Vagina (tissue), 2 donors: ENCODE measurements at regions not wholly inside any gene's neighbourhood (a gene's known extent, or its start where the extent isn't known, plus 50 kb on each side); places are given as distances from the start of the nearest gene placed in this dataset.
"Not testable (repeated sequence)": the region's sequence is repeated elsewhere in the genome, so short reads cannot be mapped to it uniquely, and the experiment has no call there.

Source experiments
- DNase-seq, 2 donors: peaks; one replicate each; pipeline ENCODE4 v3.0.0-alpha.2; 2017; ENCODE audit errors: extremely low spot score in 2 of 2
- H3K27ac ChIP-seq: fragments of 200-600 bp; sonication (generic); one replicate; pipeline ENCODE4 v1.5.1; 2019
- H3K27me3 ChIP-seq: fragments of 200-600 bp; sonication (generic); one replicate; pipeline ENCODE4 v1.5.1; 2019
- H3K36me3 ChIP-seq, 2 donors: fragments of 200-600 bp; sonication (generic); one replicate each; pipeline ENCODE4 v1.5.1; 2017 to 2019
- H3K4me1 ChIP-seq: fragments of 200-600 bp; sonication (generic); one replicate; pipeline ENCODE4 v1.5.1; 2019
- H3K4me3 ChIP-seq, 2 donors: fragments of 200-600 bp; sonication (generic); 1 replicate in 1 of 2; 2 replicates in 1 of 2; pipeline ENCODE4 v1.5.1; 2016 to 2019
- H3K9me3 ChIP-seq: fragments of 200-600 bp; sonication (generic); one replicate; pipeline ENCODE4 v1.5.1; 2019
- POLR2A ChIP-seq, 2 donors: fragments of 450-650 bp; IDR thresholded peaks; one replicate each; pipeline ENCODE4 v1.6.1; 2017; ENCODE audit warnings: antibody characterized with exemption in 2 of 2, mild to moderate bottlenecking in 2 of 2, moderate library complexity in 2 of 2
- POLR2AphosphoS5 ChIP-seq, 2 donors: sonication (generic); formaldehyde crosslinking; IDR thresholded peaks; one replicate each; pipeline ENCODE4 v1.9.0; 2017; ENCODE audit warnings: antibody characterized with exemption in 2 of 2, mild to moderate bottlenecking in 2 of 2, low read depth in 1 of 2; ENCODE audit not compliant: insufficient read depth in 1 of 2
- intact Hi-C: fragments of 100-400 bp; cut with DNase I; formaldehyde crosslinking; loops from one replicate; pipeline ENCODE4 v1.15.1; 2023
- TF ChIP-seq, protein P1 (sequence below), 3 experiments: fragments of 450-650 bp in 2 of 3; fragments of 200-600 bp in 1 of 3; sonication (generic) in 1 of 3; IDR thresholded peaks; one replicate each; pipeline ENCODE4 v1.5.1; 2017 to 2019; ENCODE audit warnings: antibody characterized with exemption in 3 of 3, mild to moderate bottlenecking in 2 of 3, moderate library complexity in 2 of 3

- H3K4me3 ChIP-seq, result peak overlapping the region; percentile 30 to 38
- no peaks in the 10 kb centered on the region for H3K9me3 ChIP-seq
- peak overlapping the region; percentile 75 for H3K27ac ChIP-seq
- DNase-seq, result peak in 1 of 2 donors; percentile 71
- intact Hi-C loops, result no loop called here
- peaks cover 16% of the 10 kb centered on the region for H3K4me1 ChIP-seq
- H3K27me3 ChIP-seq, result no peaks in the 10 kb centered on the region
- no peaks in the 10 kb centered on the region for H3K36me3 ChIP-seq
- TF ChIP-seq POLR2A (IDR thresholded peaks at IDR 0.05) (no peak), POLR2AphosphoS5 (IDR thresholded peaks at IDR 0.05; ENCODE audit: insufficient read depth in 1 of 2, low read depth in 1 of 2) (peak in 1 of 2 donors; percentile 19)
- TF ChIP-seq, protein P1, sequence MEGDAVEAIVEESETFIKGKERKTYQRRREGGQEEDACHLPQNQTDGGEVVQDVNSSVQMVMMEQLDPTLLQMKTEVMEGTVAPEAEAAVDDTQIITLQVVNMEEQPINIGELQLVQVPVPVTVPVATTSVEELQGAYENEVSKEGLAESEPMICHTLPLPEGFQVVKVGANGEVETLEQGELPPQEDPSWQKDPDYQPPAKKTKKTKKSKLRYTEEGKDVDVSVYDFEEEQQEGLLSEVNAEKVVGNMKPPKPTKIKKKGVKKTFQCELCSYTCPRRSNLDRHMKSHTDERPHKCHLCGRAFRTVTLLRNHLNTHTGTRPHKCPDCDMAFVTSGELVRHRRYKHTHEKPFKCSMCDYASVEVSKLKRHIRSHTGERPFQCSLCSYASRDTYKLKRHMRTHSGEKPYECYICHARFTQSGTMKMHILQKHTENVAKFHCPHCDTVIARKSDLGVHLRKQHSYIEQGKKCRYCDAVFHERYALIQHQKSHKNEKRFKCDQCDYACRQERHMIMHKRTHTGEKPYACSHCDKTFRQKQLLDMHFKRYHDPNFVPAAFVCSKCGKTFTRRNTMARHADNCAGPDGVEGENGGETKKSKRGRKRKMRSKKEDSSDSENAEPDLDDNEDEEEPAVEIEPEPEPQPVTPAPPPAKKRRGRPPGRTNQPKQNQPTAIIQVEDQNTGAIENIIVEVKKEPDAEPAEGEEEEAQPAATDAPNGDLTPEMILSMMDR (IDR thresholded peaks at IDR 0.05), result no peak
Measured at GRCh38 chr14:103279142-103280025, 54.7 kb upstream of the EIF5 start.

DNA sequence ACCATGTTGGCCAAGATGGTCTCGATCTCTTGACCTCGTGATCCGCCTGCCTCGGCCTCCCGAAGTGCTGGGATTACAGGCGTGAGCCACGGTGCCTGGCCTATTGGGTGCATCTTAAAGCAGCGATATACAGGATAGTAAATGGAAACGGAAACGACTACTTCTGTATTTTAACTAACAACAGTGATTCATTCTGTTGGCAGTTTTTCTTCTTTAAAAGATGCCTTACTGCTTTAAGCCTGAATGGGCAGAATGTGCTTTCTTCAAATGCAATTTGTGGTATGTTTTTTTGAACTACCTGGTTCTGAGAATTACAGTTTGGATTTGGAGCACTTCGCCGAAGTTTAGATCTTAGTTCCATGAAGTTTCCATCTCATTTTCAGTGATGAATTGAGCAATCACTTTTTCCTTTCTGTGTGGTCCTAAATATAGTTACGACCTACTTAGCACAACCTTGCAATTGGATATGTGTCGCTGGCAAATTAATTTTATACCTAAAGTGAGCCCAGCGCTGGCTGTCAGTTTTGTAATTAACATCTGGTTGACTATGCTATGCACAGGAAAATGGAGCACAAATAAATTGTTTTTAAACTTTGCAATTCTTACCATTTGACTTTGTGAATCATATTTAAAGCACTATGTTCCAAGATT lies 53.6 kb upstream of the EIF5 start:
- Histone ChIP-seq H3K4me3 (no peak overlapping the region), H3K4me1 (peaks cover 16% of the 10 kb centered on the region), H3K9me3 (no peaks in the 10 kb centered on the region), H3K36me3 (no peaks in the 10 kb centered on the region), H3K27ac (peak overlapping the region; percentile 75), H3K27me3 (no peaks in the 10 kb centered on the region)
- TF ChIP-seq POLR2A (IDR thresholded peaks at IDR 0.05) (no peak), POLR2AphosphoS5 (IDR thresholded peaks at IDR 0.05; ENCODE audit: insufficient read depth in 1 of 2, low read depth in 1 of 2) (no peak)
- TF ChIP-seq, protein P1 (IDR thresholded peaks at IDR 0.05), result no peak
- intact Hi-C loops, result no loop called here
- DNase-seq, result no peak

GRCh38 chr14:103281496-103282231 lies 52.4 kb upstream of the EIF5 start:
- Histone ChIP-seq H3K27ac (peak overlapping the region; percentile 75), H3K27me3 (no peaks in the 10 kb centered on the region)

DNA sequence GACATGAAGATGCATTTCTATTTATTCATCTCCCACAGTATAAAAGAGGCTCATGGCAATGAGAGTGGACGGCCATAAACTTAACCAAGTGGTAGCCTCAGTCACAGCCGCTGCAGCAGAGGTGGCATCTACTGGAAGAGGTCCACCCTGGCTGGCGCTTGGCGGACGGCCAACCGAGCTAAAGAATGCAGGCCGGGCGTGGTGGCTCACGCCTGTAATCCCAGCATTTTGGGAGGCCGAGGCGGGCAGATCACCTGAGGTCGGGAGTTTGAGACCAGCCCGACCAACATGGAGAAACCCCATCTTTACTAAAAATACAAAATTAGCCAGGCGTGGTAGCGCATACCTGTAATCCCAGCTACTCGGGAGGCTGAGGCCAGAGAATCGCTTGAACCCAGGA lies 51.7 kb upstream of the EIF5 start:
- intact Hi-C loops, result not testable (repeated sequence)

More at GRCh38 chr14:103281496-103282231, 52.4 kb upstream of the EIF5 start:
- Histone ChIP-seq H3K9me3 (no peaks in the 10 kb centered on the region), H3K36me3 (no peaks in the 10 kb centered on the region), H3K4me3 (no peak overlapping the region), H3K4me1 (peaks cover 16% of the 10 kb centered on the region)
- TF ChIP-seq POLR2A (IDR thresholded peaks at IDR 0.05), result no peak
- no peak for TF ChIP-seq POLR2AphosphoS5 (IDR thresholded peaks at IDR 0.05; ENCODE audit: insufficient read depth in 1 of 2, low read depth in 1 of 2)
- TF ChIP-seq, protein P1 (IDR thresholded peaks at IDR 0.05), result peak; percentile 22 to 59 (median 24)
- intact Hi-C loops, result no loop called here
- DNase-seq, result peak; percentile 89 to 95

DNA sequence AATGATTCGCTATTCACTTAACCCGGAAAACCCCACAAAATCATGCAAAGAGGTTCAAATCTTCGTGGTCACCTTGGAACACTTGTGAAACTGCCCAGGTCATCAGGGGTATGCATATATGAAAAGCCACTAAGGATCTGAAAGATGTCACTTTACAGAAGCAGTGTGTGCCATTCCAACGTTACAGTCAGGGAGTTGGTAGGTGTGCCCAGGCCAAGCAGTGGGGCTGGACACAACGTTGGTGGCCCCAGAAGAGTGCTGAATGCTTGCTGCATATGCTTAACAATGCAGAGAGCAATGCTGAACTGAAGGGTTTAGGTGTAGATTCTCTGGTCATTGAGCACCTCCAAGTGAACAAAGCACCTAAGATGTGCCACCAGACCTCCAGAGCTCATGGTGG lies 51.1 kb upstream of the EIF5 start:
- Histone ChIP-seq H3K4me1 (peaks cover 16% of the 10 kb centered on the region), H3K4me3 (no peak overlapping the region), H3K27ac (no peak overlapping the region), H3K36me3 (no peaks in the 10 kb centered on the region), H3K27me3 (no peaks in the 10 kb centered on the region), H3K9me3 (no peaks in the 10 kb centered on the region)
- DNase-seq, result peak in 1 of 2 donors; percentile 79
- TF ChIP-seq, protein P1 (IDR thresholded peaks at IDR 0.05), result no peak
- TF ChIP-seq POLR2AphosphoS5 (IDR thresholded peaks at IDR 0.05; ENCODE audit: insufficient read depth in 1 of 2, low read depth in 1 of 2), result no peak
- TF ChIP-seq POLR2A (IDR thresholded peaks at IDR 0.05), result no peak
- intact Hi-C loops, result no loop called here

More for the DNA sequence above, 51.7 kb upstream of the EIF5 start:
- Histone ChIP-seq H3K4me1 (peaks cover 16% of the 10 kb centered on the region), H3K27ac (peak overlapping the region; percentile 64)
- H3K4me3 ChIP-seq, DNase-seq, H3K36me3 ChIP-seq, H3K9me3 ChIP-seq, H3K27me3 ChIP-seq: not testable (repeated sequence)
